DMS53 treated with DMSO at 0.1 percent for 48 hours (cell line): ENCODE measurements at regions not wholly inside any gene's neighbourhood (a gene's known extent, or its start where the extent isn't known, plus 50 kb on each side); places are given as distances from the start of the nearest gene placed in this dataset.

Source experiments
- DNase-seq: peaks from one replicate; lab custom pipeline; 2025; ENCODE audit not compliant: unreplicated experiment; lab: John Stamatoyannopoulos, UW

DNA sequence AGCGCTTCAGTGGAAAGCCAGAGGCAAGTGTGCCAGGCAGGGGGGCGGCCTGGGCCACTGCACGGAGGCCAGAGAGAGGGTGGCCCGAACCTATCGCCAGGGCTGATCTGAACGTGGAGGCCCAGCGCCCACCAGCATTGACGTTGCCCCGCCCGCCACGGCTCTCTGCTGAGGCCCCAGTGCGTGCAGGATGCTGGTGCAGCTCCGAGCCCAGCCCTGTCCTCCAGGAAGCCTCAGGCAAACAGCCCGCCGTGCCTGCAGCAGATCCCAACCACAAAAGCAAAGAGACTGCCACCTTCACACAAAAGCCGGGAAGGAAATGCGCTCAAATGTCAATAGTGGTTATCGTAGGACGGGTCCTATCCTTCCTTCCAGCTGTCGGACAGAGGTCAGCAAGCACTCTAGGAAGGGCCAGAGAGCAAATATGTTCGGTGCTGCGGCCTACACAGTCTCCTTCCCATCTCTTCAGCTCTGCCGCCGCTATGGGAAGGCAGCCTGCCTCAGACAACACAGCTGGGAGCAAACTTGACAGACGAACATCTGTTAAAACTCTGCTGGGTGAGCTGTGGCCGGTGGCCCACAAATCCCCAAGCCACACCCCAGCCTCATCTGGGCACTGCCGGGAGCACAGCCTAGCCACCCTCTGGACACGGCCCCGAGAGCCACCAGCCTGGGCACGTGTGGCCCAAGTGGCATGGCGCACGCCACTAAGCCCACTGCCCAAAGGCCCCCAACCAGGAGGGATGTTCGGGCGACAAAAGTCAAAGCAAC lies 146.2 kb downstream of the CRYBB2 start:
- no peak for DNase-seq

DNA sequence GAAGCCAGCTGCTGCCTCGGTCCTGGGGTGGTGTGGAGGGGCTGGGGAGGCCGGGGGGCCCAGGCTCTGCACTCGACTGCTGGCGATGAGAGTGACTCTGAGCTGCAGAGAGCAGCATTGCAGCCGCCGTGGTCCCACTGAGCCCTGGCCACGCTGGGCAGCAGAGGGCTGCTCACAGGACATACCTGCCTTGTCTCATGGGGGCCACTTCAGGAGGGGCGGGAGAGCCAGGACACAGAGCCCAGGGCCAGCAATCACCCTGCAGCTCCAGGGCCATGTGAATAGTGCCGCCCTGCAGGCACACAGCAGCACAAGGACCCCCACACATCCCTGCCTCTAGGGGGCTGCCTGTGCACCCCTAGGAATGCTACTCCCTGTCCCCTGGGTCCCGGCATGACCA lies 147.0 kb downstream of the CRYBB2 start:
- no peak for DNase-seq

DNA sequence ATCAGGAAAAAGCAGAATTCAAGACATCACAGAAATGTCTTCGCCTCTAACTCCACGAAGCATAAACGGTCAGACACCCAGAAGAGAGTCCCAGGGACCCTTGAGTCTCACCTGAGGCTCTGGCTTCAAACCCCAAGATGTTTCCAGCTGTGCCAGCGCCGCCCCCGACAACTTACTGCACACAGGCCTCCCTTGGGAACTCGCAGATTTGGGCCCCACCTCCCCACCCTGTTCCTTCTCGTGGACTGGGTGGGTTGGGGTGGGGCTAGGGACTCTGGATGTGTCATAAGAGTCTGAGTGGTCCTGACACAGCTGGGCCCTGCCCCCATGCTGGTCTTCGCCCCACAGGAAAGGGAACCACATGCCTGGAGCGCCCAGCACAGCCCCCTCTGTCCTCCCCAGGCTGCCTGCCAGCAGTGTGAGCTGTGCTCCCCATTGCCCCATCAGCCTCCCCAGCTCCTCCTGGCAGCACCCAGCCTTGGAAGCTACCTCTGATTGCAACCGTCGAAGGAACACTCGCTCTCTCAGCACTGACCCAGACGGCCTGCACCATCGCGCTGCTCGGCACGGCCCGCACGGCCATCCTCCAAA lies 147.5 kb downstream of the CRYBB2 start:
- DNase-seq: no peak

DNA sequence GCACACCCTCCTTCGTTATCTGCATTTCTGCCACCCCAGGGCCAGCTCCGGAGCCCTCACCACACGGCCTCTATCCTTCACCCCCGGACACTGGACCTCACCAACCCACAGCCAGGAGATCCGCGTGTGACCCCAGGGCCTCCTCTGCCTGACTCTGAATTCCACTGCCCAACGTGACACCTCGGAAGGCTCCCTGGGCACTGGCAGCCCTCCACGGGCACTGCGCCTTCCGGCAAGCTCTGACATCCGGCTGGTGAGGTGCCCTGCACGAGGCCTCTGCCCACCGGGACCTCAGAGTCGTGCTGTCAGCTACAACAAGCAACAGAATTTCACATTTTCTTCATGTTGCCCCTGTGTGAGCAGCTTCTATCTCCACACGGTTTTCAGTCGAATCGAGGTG lies 148.3 kb downstream of the CRYBB2 start:
- DNase-seq: no peak

DNA sequence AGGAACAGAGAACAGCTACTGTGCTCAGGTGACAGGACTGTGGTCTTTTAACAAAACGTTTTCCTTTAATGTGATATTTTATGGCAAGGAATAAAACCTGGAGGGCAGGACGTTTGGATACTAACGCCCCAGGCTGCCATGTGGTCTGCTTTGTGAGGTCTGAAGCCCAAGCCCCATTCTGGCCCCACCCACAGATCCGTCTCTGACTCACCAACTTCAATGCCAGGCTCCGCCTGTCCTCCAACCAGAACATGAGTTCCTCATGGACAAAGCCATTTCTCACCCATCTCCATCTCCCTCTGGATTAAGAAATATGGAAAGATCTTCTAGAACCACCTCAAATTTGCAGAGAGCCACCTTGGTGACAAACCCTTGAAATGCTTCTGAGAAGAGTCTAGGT lies 148.8 kb downstream of the CRYBB2 start:
- no peak for DNase-seq

DNA sequence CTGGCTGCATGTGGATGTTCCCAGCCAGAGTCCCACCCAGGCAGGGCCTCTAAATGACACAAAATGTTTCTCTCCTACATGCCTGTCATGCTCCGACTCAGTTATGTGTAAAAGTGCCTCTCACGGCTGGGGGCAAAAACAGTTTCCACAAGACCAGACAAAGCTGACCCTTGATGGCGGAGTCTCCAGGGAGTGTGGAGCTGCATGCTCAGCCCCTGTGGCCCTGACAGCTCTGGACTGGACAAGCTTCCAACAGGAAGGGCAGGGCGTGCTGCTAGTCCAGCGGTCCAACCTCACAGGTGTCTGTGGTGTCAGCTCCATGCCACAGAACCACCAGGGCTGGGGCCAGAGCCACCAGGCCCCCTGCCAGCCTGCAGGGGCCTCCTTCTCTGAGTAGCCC lies 149.6 kb downstream of the CRYBB2 start:
- DNase-seq: no peak

DNA sequence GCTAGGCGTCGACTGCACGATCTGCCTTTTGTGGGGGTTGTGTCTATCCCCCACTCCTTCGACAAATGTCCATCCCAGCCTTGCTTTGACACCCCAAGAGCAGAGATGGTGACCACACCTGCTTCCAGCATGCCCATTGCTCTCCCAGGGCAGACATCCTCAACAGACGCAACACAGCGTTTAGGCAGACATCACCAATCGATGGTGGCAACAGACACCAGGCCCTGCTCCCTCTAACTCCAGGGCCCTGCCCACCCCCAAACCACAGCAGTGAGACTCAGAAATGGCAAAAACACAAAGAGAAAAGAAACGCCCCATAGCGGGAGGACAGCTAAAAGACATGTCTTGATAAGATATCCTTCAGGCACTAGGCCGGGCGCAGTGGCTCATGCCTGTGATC lies 150.9 kb downstream of the CRYBB2 start:
- no peak for DNase-seq

DNA sequence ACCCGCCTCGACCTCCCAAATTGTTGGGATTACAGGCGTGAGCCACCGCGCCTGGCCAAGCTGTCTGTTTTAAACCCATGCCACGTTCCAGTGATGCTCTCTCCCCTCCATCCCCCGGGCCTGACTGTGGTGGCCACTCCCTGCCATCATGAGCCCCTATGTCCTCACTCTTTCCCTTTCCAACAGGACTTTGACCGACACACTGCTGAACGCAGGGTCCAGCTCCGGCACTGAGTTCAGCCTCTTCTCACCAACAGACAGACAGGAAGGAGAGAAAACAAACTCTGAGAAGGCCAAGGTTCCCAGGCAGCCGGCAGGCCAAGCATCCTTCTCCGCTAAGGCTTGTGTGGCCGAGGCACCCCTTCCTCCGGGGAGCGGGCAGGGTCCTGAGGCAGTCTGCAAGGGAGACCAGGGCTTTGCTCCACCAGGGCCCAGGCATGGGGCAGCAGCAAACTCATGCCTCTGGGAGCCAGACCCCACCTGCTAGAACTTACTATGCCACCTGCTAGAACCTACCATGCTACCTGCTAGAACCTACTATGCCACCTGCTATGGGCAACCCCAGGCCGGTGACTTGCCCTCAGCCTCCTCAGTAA lies 152.7 kb downstream of the CRYBB2 start:
- no peak for DNase-seq

DNA sequence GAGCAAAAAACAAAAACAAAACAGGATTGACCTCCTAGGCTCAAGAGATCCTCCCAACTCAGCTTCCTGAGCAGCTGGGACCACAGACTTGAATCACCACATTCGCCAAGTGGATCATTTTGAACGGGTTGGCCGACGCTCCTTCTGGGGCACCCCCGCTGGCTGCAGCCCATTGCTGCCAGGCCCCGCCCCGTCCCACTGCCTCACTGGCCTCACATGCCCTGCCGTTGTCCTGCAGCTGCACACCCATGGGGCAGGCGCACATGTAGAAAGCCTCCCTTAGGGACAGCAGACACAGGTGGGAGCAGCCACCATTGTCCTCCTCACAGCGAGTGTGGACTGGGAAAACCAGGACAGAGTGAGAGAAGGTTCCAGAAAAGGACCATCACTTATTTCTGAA lies 154.5 kb downstream of the CRYBB2 start:
- DNase-seq: no peak

DNA sequence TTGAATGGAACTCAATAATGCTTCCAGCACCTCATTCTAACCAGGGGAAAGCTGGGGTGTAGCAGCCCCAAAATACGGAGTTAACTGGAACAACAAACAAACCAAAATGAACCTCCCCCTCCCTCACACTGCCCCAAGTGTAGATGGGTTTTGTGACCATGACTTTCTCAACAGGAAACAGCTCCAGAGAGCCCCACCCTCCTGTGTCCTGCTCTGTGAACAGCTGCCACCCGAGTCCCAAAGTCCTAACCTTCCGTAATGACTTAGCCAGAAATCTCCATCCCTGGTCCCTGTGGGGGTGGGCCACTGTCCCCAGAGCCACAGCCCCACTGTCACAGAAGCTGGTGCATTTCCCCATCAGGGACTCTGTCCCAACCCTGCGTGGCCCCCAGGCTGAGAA lies 155.4 kb downstream of the CRYBB2 start:
- no peak for DNase-seq

DNA sequence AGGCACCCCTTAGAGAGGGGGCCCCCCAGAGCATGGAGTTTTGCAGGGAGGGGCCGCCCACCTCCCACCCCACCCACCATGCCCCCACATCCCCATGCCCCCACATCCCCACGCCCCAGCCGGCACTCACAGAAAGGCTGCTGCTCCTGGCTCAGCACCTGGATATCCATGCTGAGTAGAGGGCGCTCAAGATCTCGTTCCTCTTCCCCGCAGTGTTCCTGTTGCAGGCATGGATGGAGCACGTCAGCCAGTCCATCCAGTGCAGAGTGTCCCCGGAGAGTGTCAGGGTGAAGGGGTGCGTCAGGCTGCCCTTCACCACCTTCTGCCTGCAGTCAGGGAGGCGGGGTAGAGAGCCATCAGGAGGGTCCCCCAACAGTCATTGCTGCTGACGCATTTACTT lies 156.2 kb downstream of the CRYBB2 start:
- DNase-seq: no peak

DNA sequence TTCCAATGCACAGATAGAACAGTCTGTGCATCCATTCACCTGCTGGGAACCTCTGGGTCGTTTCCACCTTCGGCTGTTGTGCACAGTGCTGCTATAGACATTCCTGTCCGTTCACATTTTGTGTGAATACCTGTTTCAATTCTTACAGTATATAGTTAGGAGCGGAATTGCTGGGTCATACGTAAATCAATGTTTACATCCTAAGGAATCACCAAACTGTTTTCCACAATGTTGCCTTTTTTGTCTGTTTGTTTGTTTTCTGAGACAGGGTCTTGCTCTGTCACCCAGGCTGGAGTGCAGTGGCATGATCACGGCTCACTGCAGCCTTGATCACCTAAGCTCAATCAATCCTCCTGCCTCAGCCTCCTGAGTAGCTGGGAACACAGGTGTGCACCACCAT lies 158.3 kb downstream of the CRYBB2 start:
- DNase-seq: no peak

DNA sequence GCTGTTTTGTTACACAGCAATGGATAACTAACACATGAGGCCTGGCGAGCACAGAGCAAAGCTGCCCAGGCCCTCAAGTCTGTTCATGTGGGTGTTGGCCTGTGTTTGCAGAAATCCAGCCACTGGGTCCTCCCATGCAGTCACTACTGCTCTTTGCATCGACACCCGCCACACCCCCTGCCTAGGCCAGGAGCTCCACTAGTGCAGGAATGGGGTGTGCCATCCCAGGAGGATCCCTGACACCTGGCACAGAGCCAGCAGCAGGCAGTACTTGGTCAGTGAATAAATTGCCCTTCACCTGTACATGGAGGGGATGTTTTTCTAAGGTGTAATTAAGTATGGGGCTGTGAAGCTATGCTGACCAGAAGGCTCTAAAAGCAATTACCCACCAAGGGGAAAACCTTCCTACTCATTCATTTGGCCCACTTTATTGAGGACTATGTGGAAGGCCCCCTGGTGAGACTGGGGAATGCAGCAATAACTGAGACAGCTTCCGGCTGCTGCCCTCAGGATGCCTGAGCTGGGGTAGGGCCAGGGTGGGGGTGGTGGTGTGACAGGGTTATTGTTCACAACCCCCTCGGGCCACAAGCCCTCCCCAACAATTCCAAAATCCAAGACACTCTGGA lies 160.8 kb downstream of the CRYBB2 start:
- no peak for DNase-seq

DNA sequence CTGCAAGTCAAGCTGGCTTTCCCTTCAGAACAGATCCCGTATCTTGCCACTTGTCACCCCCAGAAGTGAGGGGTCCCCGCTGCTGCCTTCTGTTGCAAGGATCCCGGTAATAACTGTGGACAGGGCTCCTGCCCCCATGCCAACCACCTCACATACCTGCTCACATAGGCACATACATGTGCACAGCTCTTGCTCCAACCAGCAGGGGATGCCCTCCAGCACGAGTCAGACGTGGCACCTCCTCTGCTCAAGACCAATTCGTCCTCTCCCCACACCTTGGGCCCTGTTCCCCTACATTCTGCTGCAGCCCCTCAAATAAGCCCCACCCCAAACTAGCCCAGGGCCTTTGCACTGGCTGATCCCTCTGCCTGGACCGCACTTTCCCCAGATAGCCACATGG lies 163.3 kb downstream of the CRYBB2 start:
- no peak for DNase-seq

DNA sequence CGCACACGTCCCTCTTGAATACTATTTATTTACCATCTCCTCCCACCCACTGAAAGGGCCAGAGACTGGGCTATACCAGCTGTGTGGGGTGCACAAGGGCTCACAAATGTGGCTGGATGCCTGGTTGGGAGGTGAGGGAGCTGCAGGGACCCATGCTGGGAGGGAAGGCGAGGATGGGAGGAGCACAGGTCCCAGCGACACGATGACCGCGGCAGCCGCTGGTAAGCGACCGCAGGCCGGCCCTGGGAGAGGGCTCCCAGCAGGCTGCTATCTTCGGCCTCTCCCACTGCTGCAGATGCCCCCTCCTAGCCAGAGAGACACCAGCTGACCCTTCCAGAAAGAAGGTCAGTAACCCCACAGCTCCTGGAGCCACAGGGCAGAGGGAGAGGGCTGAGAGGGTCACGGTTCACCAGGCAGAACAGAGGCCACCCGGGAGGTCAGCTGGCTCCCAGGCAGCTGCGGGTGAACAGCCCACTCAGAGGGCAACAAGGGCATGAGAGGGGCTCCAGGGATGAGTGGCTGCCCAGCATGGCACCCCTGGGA lies 163.9 kb downstream of the CRYBB2 start:
- no peak for DNase-seq

DNA sequence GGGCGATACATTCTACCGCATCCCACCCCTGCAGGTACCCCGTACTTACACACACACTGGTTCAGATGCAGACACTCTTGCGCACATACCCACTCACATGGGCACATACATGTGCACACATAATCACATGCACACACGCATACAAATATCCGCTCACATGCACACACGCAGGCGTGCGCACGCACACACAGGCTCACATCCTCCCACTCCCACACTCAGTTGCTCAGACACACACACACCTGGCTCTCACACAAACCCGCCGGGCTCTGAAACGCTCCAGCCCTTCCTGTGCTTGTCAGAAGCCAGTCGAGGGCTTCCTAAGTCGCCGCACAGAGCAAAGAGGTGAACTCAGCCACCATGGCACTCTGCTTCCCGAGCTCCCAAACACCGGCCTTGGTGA lies 164.5 kb downstream of the CRYBB2 start:
- no peak for DNase-seq

DNA sequence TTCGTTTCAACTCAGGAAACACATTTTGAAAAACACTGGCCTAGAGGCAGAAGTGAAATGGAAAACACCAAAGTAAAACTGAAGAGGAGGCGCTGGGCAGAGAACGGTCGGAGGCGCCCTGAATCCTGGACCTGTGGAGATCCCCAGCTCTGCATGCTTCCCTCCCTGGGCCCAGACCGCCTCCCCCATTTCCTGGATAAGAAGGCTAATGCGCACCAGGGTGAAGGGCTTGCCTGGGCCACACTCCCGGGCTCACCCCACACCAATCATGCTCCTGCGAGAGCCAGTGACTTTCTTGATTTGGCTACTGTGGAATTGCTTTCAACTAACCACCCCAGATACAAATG lies 167.1 kb downstream of the CRYBB2 start:
- no peak for DNase-seq

DNA sequence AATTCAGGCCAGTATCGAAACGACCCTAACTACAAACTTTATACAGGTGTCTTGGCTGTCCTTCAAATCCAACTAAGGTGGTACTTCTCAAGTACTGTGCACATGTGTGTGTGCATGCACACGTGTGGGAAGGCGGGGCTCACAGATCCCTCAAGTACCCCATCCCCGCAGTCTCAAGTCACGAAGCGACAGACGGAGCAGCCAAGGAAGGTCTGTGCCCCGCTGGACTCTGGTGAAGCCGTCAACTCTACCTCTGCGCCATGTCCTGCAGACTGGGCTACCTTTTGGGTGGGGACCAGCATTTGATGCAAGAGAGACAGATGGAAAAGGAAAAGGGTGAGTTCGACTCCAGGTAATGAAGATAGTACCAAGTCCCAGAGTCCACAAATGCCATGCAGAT lies 169.0 kb downstream of the CRYBB2 start:
- DNase-seq: no peak

DNA sequence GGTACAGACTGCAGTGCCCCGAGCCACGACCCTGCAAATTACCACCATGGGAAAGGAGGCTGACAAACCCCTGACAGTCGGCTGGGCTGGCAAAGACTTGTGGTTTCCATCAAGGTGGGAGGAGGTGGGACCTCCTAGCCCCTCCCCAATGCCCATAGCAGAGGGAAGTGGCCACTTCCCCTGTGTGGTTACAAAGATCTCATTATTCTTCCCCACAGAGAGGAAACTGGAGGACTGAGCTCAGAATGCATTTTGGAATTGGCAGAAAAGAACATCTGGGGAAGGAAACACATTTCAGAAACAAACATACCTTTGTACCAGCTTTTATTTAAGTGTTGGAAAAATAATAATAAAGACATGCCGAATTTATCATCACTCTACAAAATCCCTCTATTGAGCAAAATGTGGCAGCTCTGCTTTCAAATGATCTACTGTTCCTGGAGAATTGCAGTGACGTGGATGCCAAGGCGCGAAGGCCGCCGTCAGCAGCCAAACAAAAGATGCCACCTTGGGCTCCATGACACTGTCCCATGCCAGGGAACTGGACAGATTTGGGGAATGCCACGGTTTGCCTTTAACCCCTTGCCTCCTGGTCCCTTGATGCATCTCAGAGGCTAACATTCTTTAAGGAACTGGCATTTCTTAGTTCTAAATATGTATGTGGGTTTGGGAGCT lies 169.6 kb downstream of the CRYBB2 start:
- no peak for DNase-seq

DNA sequence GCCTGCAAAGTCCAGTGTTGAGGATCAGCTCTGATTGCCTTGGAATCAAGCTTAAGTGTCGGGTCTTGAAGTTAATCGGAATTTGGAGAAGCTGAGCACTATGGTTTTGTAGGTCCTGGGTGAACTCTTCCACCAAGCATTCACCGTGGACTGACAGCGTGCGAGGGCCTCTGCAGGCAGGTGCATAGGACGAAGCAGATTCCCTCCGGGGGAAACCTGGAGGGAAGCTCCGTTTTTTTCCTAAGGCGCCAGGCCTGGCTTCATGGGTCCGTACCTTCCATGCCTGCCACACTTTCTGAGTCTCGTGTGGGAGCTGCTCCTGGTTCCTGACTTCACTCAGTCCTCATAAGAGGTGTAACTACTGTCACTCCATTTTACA lies 170.1 kb downstream of the CRYBB2 start:
- no peak for DNase-seq
